Stimulated activated CD8-positive, alpha-beta memory T cell treated with anti-CD3 and anti-CD28 coated beads, Interleukin-12 subunit alpha, Interleukin-12 subunit beta, amount 100 ng/mL, for 24 hours (primary cell): ENCODE measurements at regions not wholly inside any gene's neighbourhood (a gene's known extent, or its start where the extent isn't known, plus 50 kb on each side); places are given as distances from the start of the nearest gene placed in this dataset.
"Not testable (repeated sequence)": the region's sequence is repeated elsewhere in the genome, so short reads cannot be mapped to it uniquely, and the experiment has no call there.

Experiments
- DNase-seq: peaks from one replicate; pipeline ENCODE4 v3.0.0-alpha.2; 2020; ENCODE audit errors: extremely low read depth

GRCh38 chr6:140147825-140148814 lies 773.7 kb upstream of the CITED2 start:
- not testable (repeated sequence) for DNase-seq

GRCh38 chr6:140140891-140141290 lies 766.4 kb upstream of the CITED2 start:
- DNase-seq: no peak

GRCh38 chr6:140138311-140139010 lies 764.0 kb upstream of the CITED2 start:
- no peak for DNase-seq

GRCh38 chr6:140134224-140134623 lies 759.8 kb upstream of the CITED2 start:
- no peak for DNase-seq

GRCh38 chr6:140130074-140130473 lies 755.6 kb upstream of the CITED2 start:
- no peak for DNase-seq

GRCh38 chr6:140124498-140124897 lies 750.0 kb upstream of the CITED2 start:
- no peak for DNase-seq

GRCh38 chr6:140108167-140108566 lies 733.7 kb upstream of the CITED2 start:
- DNase-seq: no peak

GRCh38 chr6:140107216-140107615 lies 732.8 kb upstream of the CITED2 start:
- no peak for DNase-seq

- DNase-seq: no peak
Observed at GRCh38 chr6:140105857-140106256, 731.4 kb upstream of the CITED2 start.

GRCh38 chr6:140105241-140105640 lies 730.8 kb upstream of the CITED2 start:
- no peak for DNase-seq

- no peak for DNase-seq
Observed at GRCh38 chr6:140101818-140102217, 727.4 kb upstream of the CITED2 start.

- no peak for DNase-seq
Observed at GRCh38 chr6:140101367-140101766, 726.9 kb upstream of the CITED2 start.

GRCh38 chr6:140095532-140095931 lies 721.1 kb upstream of the CITED2 start:
- DNase-seq: no peak

- DNase-seq: no peak
Observed at GRCh38 chr6:140091895-140092294, 717.4 kb upstream of the CITED2 start.

- DNase-seq: no peak
Observed at GRCh38 chr6:140090871-140091270, 716.4 kb upstream of the CITED2 start.

- DNase-seq: no peak
Observed at GRCh38 chr6:140083375-140083774, 708.9 kb upstream of the CITED2 start.

- DNase-seq: no peak
Observed at GRCh38 chr6:140082867-140083297, 708.4 kb upstream of the CITED2 start.

- no peak for DNase-seq
Observed at GRCh38 chr6:140079328-140079727, 704.9 kb upstream of the CITED2 start.

- DNase-seq: no peak
Observed at GRCh38 chr6:140078561-140079125, 704.2 kb upstream of the CITED2 start.

GRCh38 chr6:140077827-140078560 lies 703.5 kb upstream of the CITED2 start:
- no peak for DNase-seq

GRCh38 chr6:140076105-140076504 lies 701.7 kb upstream of the CITED2 start:
- DNase-seq: no peak

- DNase-seq: no peak
Observed at GRCh38 chr6:140073456-140073855, 699.0 kb upstream of the CITED2 start.
